Upper lobe of left lung (tissue), 6 donors: ENCODE measurements at regions not wholly inside any gene's neighbourhood (a gene's known extent, or its start where the extent isn't known, plus 50 kb on each side); places are given as distances from the start of the nearest gene placed in this dataset.
A peak's percentile ranks its signal among the peaks of the same experiment; 100 is the strongest.

Experiments
- ATAC-seq, 2 donors: fragments of 200-7000 bp; cut with Tn5 transposase; one replicate each; pipeline ENCODE4 v1.9.1; 2022; ENCODE audit warnings: mild to moderate bottlenecking in 2 of 2, moderate library complexity in 2 of 2; ENCODE audit not compliant: low FRiP score in 2 of 2
- DNase-seq, 2 donors: peaks; one replicate each; pipeline ENCODE4 v3.0.0-alpha.2; 2019 to 2020
- H3K27ac ChIP-seq, 4 donors: fragments of 200-600 bp; sonication (generic); one replicate each; pipeline ENCODE4 v1.5.1; 2016 to 2019
- H3K27me3 ChIP-seq, 4 donors: fragments of 200-600 bp; sonication (generic); one replicate each; pipeline ENCODE4 v1.5.1; 2017 to 2019
- H3K36me3 ChIP-seq, 4 donors: fragments of 200-600 bp; sonication (generic); one replicate each; pipeline ENCODE4 v1.5.1; 2016 to 2019
- H3K4me1 ChIP-seq, 4 donors: fragments of 200-600 bp; sonication (generic); one replicate each; pipeline ENCODE4 v1.5.1; 2018 to 2019
- H3K4me3 ChIP-seq, 4 donors: fragments of 200-600 bp; sonication (generic); one replicate each; pipeline ENCODE4 v1.5.1; 2017 to 2019; ENCODE audit warnings: mild to moderate bottlenecking in 2 of 4, moderate library complexity in 1 of 4
- H3K9me3 ChIP-seq, 4 donors: fragments of 200-600 bp; sonication (generic); one replicate each; pipeline ENCODE4 v1.5.1; 2018 to 2019
- CTCF ChIP-seq, 6 experiments: fragments of 450-650 bp in 4 of 6; fragments of 200-600 bp in 2 of 6; sonication (generic) in 2 of 6; IDR thresholded peaks; one replicate each; pipeline ENCODE4 v1.5.1; 2016 to 2019; ENCODE audit warnings: antibody characterized with exemption in 6 of 6
- EP300 ChIP-seq, 4 donors: sonication (generic); formaldehyde crosslinking; IDR thresholded peaks; one replicate each; pipeline ENCODE4 v1.5.1; 2017; ENCODE audit warnings: antibody characterized with exemption in 4 of 4, control low read depth in 2 of 4
- POLR2A ChIP-seq, 4 donors: fragments of 450-650 bp; IDR thresholded peaks; one replicate each; pipeline ENCODE4 v1.5.1; 2016 to 2017; ENCODE audit warnings: antibody characterized with exemption in 4 of 4, mild to moderate bottlenecking in 2 of 4
- POLR2AphosphoS5 ChIP-seq, 2 donors: sonication (generic); formaldehyde crosslinking; IDR thresholded peaks; one replicate each; pipeline ENCODE4 v1.5.1; 2017; ENCODE audit warnings: antibody characterized with exemption in 2 of 2
- WGBS, 2 donors: methylation state at CpG; one replicate each; pipeline ENCODE4 v1.1.5; 2017 to 2018; 5-methylcytosine and 5-hydroxymethylcytosine counted together
- donor health status: DM: no; HTN: no; CAD: no; lungs with moderate emphysema.
- donor health status: DM: no; HTN: yes; CAD: no; lungs with severe emphysema.

DNA sequence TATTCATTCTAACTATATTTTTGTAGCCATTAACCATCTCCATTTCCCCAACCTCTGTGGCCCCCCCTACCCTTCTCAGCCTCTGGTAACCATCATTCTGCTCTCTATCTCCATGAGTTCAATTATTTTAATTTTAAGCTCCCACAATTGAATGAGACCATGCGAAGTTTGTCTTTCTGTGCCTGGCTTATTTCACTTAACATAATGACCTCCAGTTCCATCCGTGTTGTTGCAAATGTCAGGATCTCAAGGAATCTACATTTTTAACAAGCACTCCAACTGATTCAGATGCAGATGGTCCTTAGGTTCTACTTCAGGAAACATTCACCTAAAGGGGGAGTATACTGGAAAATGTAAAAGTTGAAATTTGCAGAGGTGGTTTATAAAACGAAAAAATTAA, 60.2 kb upstream of the PTPN12 start:
- Histone ChIP-seq H3K9me3 (no peaks in the 10 kb centered on the region), H3K27me3 (no peaks in the 10 kb centered on the region), H3K4me3 (no peak overlapping the region), H3K27ac (no peak overlapping the region), H3K4me1 (peaks cover 0 to 20% (median 10%) of the 10 kb centered on the region in 4 donors), H3K36me3 (no peaks in the 10 kb centered on the region)
- ATAC-seq (no peak), DNase-seq (no peak)
- 84 to 94% methylated on average over 3 of the region's 3 CpGs for WGBS, 2 donors
- TF ChIP-seq EP300 (IDR thresholded peaks at IDR 0.05), result no peak
- TF ChIP-seq POLR2A (IDR thresholded peaks at IDR 0.05), result no peak
- no peak for TF ChIP-seq CTCF (IDR thresholded peaks at IDR 0.05)
- no peak for TF ChIP-seq POLR2AphosphoS5 (IDR thresholded peaks at IDR 0.05)

DNA sequence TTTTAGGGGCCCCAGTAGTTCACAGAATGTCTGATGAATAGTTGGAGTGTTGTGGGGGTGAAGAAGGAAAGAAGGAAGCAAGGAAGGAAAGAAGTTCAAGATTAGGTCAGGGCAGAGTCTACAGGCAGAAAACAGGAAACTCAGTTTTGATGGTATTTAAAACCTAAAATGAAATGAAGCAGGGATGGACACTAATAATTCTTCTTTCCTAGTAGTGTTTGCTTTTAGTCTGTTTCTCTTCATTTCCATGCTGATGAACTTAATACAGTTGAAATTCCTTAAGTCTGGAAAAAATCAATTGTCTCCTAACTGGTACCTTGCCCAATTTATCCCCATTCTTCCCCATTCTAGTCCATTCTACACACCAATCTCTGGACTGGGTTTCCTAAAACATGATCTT, 59.0 kb upstream of the GSAP start:
- H3K4me1 ChIP-seq, result peaks cover 0 to 14% (median 10%) of the 10 kb centered on the region in 4 donors
- no peaks in the 10 kb centered on the region for H3K27me3 ChIP-seq
- H3K27ac ChIP-seq, result no peak overlapping the region
- ATAC-seq (no peak), DNase-seq (no peak)
- H3K9me3 ChIP-seq, result no peaks in the 10 kb centered on the region
- H3K36me3 ChIP-seq, result no peaks in the 10 kb centered on the region
- TF ChIP-seq CTCF (IDR thresholded peaks at IDR 0.05) (no peak), POLR2A (IDR thresholded peaks at IDR 0.05) (no peak), POLR2AphosphoS5 (IDR thresholded peaks at IDR 0.05) (no peak), EP300 (IDR thresholded peaks at IDR 0.05) (no peak)
- no peak overlapping the region for H3K4me3 ChIP-seq

- no peak for DNase-seq
- TF ChIP-seq POLR2AphosphoS5 (IDR thresholded peaks at IDR 0.05), result no peak
- 85 to 91% methylated on average over 3 of the region's 3 CpGs for WGBS, 2 donors
- H3K4me3 ChIP-seq, result no peak overlapping the region
- H3K36me3 ChIP-seq, result no peaks in the 10 kb centered on the region
- H3K9me3 ChIP-seq, result no peaks in the 10 kb centered on the region
- H3K27me3 ChIP-seq, result no peaks in the 10 kb centered on the region
- peaks cover 0 to 10% (median 6%) of the 10 kb centered on the region in 4 donors for H3K4me1 ChIP-seq
- ATAC-seq, result no peak
- no peak overlapping the region for H3K27ac ChIP-seq
Observed at GRCh38 chr7:77474756-77475155, 58.6 kb upstream of the GSAP start.

- H3K27ac ChIP-seq, result peak overlapping the region in 1 of 4 donors; percentile 26
- TF ChIP-seq POLR2AphosphoS5 (IDR thresholded peaks at IDR 0.05), result no peak
- no peak for TF ChIP-seq POLR2A (IDR thresholded peaks at IDR 0.05)
- TF ChIP-seq CTCF (IDR thresholded peaks at IDR 0.05), result no peak
- TF ChIP-seq EP300 (IDR thresholded peaks at IDR 0.05), result no peak
- ATAC-seq (peak in 1 of 2 donors; percentile 50), DNase-seq (no peak)
- no peaks in the 10 kb centered on the region for H3K9me3 ChIP-seq
- no peaks in the 10 kb centered on the region for H3K36me3 ChIP-seq
- WGBS, 2 donors, result 78 to 84% methylated on average over 8 of the region's 8 CpGs
- peaks cover 0 to 5% (median 1%) of the 10 kb centered on the region in 4 donors for H3K4me1 ChIP-seq
- no peaks in the 10 kb centered on the region for H3K27me3 ChIP-seq
- no peak overlapping the region for H3K4me3 ChIP-seq
Observed at GRCh38 chr7:77473229-77474005, 57.3 kb upstream of the GSAP start.

DNA sequence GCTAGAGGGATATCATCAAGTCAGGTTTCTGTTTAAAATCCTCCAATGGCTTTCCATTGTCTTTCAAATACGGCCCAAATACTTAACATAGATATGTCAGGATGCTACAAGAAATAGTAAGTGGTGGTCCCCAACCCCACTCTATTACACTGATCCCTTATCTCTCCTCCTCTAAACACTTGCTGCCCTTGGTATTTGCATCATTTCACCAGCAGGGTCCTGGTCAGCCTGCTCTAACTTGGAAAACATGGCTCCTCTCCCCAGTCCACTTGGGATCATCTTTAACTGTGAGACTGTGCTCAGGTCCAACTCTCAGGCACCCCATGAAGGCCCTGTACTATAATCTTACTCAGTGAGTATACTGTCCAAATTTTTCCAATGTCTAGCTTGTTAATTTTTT, 53.8 kb upstream of the GSAP start:
- Histone ChIP-seq H3K27ac (no peak overlapping the region), H3K36me3 (no peaks in the 10 kb centered on the region), H3K9me3 (no peaks in the 10 kb centered on the region), H3K27me3 (no peaks in the 10 kb centered on the region), H3K4me1 (peaks cover 0 to 8% (median 3%) of the 10 kb centered on the region in 4 donors), H3K4me3 (no peak overlapping the region)
- ATAC-seq, result no peak
- DNase-seq, result no peak
- TF ChIP-seq POLR2A (IDR thresholded peaks at IDR 0.05) (no peak), EP300 (IDR thresholded peaks at IDR 0.05) (no peak), CTCF (IDR thresholded peaks at IDR 0.05) (no peak), POLR2AphosphoS5 (IDR thresholded peaks at IDR 0.05) (no peak)
- 92 to 100% methylated on average over 1 of the region's 1 CpG for WGBS, 2 donors
